H1 (cell line): ENCODE measurements at regions not wholly inside any gene's neighbourhood (a gene's known extent, or its start where the extent isn't known, plus 50 kb on each side); places are given as distances from the start of the nearest gene placed in this dataset.

Source experiments
- CTCF ChIA-PET: fragments of 300-600 bp; sonication (Branson Sonifier 250); formaldehyde crosslinking; loops from one replicate; lab custom pipeline; 2021; ENCODE audit not compliant: partially characterized antibody; lab: Charles Lee
- POLR2A ChIA-PET: fragments of 300-600 bp; sonication (Branson Sonifier 250); formaldehyde crosslinking; loops from one replicate; lab custom pipeline; 2021; ENCODE audit warnings: inconsistent platforms; ENCODE audit not compliant: partially characterized antibody; lab: Charles Lee
- DNase-seq, 2 experiments: peaks; one replicate each; pipeline versions ENCODE4 v3.0.0 to v3.0.0-alpha.2; 2010 to 2022; ENCODE audit warnings: low spot score in 2 of 2, low read depth in 1 of 2, mixed read lengths in 1 of 2
- FAIRE-seq: peaks from 2 replicates; lab custom pipeline; 2011; peaks lifted over from hg19 to GRCh38; lab: Jason Lieb, UNC
- H2AFZ ChIP-seq: 2 replicates; pipeline ENCODE4 v1.8.1; 2012; ENCODE audit warnings: low read length, inconsistent platforms
- H2AK5ac ChIP-seq: 2 replicates; pipeline ENCODE4 v1.6.1; 2013; ENCODE audit warnings: low read depth, low read length
- H2BK120ac ChIP-seq: replicated peaks from 2 replicates; pipeline ENCODE3; 2013; ENCODE audit warnings: low read depth, low read length, inconsistent platforms
- H2BK12ac ChIP-seq: 2 replicates; pipeline ENCODE4 v1.6.1; 2013; ENCODE audit warnings: low read depth, low read length
- H2BK15ac ChIP-seq: 2 replicates; pipeline ENCODE4 v1.6.1; 2013; ENCODE audit warnings: low read length
- H2BK20ac ChIP-seq: 2 replicates; pipeline ENCODE4 v1.6.1; 2013; ENCODE audit warnings: low read length
- H2BK5ac ChIP-seq: 2 replicates; pipeline ENCODE4 v1.6.1; 2013; ENCODE audit warnings: low read depth, low read length
- H3K14ac ChIP-seq: 2 replicates; pipeline ENCODE4 v1.6.1; 2013; ENCODE audit warnings: inconsistent platforms; ENCODE audit not compliant: insufficient read length
- H3K18ac ChIP-seq: 2 replicates; pipeline ENCODE4 v1.6.1; 2013; ENCODE audit warnings: low read length; ENCODE audit errors: extremely low read depth
- H3K23ac ChIP-seq: 2 replicates; pipeline ENCODE4 v1.6.1; 2013; ENCODE audit warnings: inconsistent platforms; ENCODE audit not compliant: insufficient read length
- H3K23me2 ChIP-seq: 2 replicates; pipeline ENCODE4 v1.6.1; 2013; ENCODE audit warnings: low read depth, low read length
- H3K27ac ChIP-seq: 2 replicates; pipeline ENCODE4 v1.6.1; 2011; ENCODE audit warnings: low read depth, low read length, inconsistent platforms
- H3K27me3 ChIP-seq, 4 experiments: replicated peaks in 1 of 4; 1 replicate in 1 of 4; 2 replicates in 3 of 4; pipeline versions ENCODE4 v1.6.1 to v1.8.1; 2011 to 2013; ENCODE audit warnings: low read length in 3 of 4, mild to moderate bottlenecking in 3 of 4, inconsistent platforms in 2 of 4, mixed read lengths in 2 of 4, moderate library complexity in 1 of 4; ENCODE audit not compliant: control insufficient read depth in 3 of 4, insufficient read depth in 3 of 4; ENCODE audit errors: extremely low read depth in 1 of 4
- H3K36me3 ChIP-seq, 4 experiments: 2 replicates each; pipeline versions ENCODE4 v1.6.1 to v1.8.1; 2011 to 2013; ENCODE audit warnings: mild to moderate bottlenecking in 4 of 4, low read length in 3 of 4, moderate library complexity in 2 of 4, control low read depth in 1 of 4, inconsistent platforms in 1 of 4; ENCODE audit not compliant: insufficient read depth in 4 of 4, control insufficient read depth in 2 of 4
- H3K4ac ChIP-seq: replicated peaks from 2 replicates; pipeline ENCODE3; 2013; ENCODE audit warnings: low read length, low read depth, mixed read lengths, inconsistent platforms; ENCODE audit not compliant: insufficient read length
- H3K4me1 ChIP-seq, 4 experiments: replicated peaks in 1 of 4; 1 replicate in 1 of 4; 2 replicates in 3 of 4; pipeline versions ENCODE4 v1.6.1 to v1.8.1; 2011 to 2013; ENCODE audit warnings: low read length in 3 of 4, inconsistent platforms in 2 of 4, mixed read lengths in 1 of 4; ENCODE audit not compliant: insufficient read depth in 4 of 4, control insufficient read depth in 3 of 4
- H3K4me2 ChIP-seq, 2 experiments: 2 replicates each; pipeline versions ENCODE4 v1.6.1 to v1.8.1; 2011 to 2013; ENCODE audit warnings: low read depth in 2 of 2, low read length in 2 of 2, control low read depth in 1 of 2, inconsistent platforms in 1 of 2, mild to moderate bottlenecking in 1 of 2; ENCODE audit not compliant: insufficient read depth in 1 of 2
- H3K4me3 ChIP-seq, 4 experiments: fragments of 200-600, 300-600 bp in 1 of 4; sonication (generic), shearing (Covaris generic), sonication (Bioruptor Twin) in 1 of 4; 2 replicates each; pipeline versions ENCODE4 v1.5.1 to v1.8.1; 2011 to 2016; ENCODE audit warnings: low read length in 4 of 4, low read depth in 3 of 4, control low read depth in 2 of 4, inconsistent platforms in 2 of 4, mild to moderate bottlenecking in 2 of 4, mixed read lengths in 1 of 4, moderate library complexity in 1 of 4; ENCODE audit not compliant: insufficient read depth in 2 of 4; ENCODE audit errors: extremely low read depth in 1 of 4
- H3K56ac ChIP-seq: replicated peaks from 2 replicates; pipeline ENCODE3; 2013; ENCODE audit warnings: low read depth, mild to moderate bottlenecking, mixed read lengths, low read length, inconsistent platforms; ENCODE audit not compliant: insufficient read length
- H3K79me1 ChIP-seq: 2 replicates; pipeline ENCODE4 v1.6.1; 2013; ENCODE audit warnings: low read depth, low read length, control low read depth
- H3K79me2 ChIP-seq, 2 experiments: 2 replicates each; pipeline versions ENCODE4 v1.6.1 to v1.8.1; 2012 to 2013; ENCODE audit warnings: low read length in 2 of 2, mild to moderate bottlenecking in 2 of 2, inconsistent platforms in 1 of 2; ENCODE audit not compliant: insufficient read depth in 2 of 2, control insufficient read depth in 1 of 2
- H3K9ac ChIP-seq, 4 experiments: replicated peaks in 1 of 4; 1 replicate in 1 of 4; 2 replicates in 3 of 4; pipeline versions ENCODE4 v1.6.1 to v1.8.1; 2011 to 2013; ENCODE audit warnings: low read depth in 3 of 4, low read length in 3 of 4, control low read depth in 2 of 4, mild to moderate bottlenecking in 2 of 4, moderate library complexity in 2 of 4, inconsistent platforms in 1 of 4; ENCODE audit errors: extremely low read depth in 1 of 4
- H3K9me3 ChIP-seq, 2 experiments: 2 replicates each; pipeline versions ENCODE4 v1.6.1 to v1.8.1; 2012 to 2013; ENCODE audit warnings: mild to moderate bottlenecking in 2 of 2, moderate library complexity in 2 of 2, control low read depth in 1 of 2, inconsistent platforms in 1 of 2, low read depth in 1 of 2, low read length in 1 of 2, mixed read lengths in 1 of 2; ENCODE audit not compliant: insufficient read depth in 2 of 2
- H4K20me1 ChIP-seq, 2 experiments: replicated peaks in 1 of 2; 2 replicates each; pipeline versions ENCODE3 to v1.8.1; 2011 to 2013; ENCODE audit warnings: inconsistent platforms in 2 of 2, low read length in 2 of 2, mild to moderate bottlenecking in 1 of 2; ENCODE audit not compliant: insufficient read depth in 2 of 2, control insufficient read depth in 1 of 2
- H4K5ac ChIP-seq: 2 replicates; pipeline ENCODE4 v1.6.1; 2013; ENCODE audit warnings: low read length, low read depth, mixed read lengths, inconsistent platforms; ENCODE audit not compliant: insufficient read length
- H4K8ac ChIP-seq: 2 replicates; pipeline ENCODE4 v1.8.0; 2013; ENCODE audit warnings: mild to moderate bottlenecking, moderate library complexity, low read length, inconsistent platforms; ENCODE audit not compliant: insufficient read depth; ENCODE audit errors: extremely low read depth
- H4K91ac ChIP-seq: replicated peaks from 2 replicates; pipeline ENCODE3; 2013; ENCODE audit warnings: low read length, mixed read lengths, inconsistent platforms; ENCODE audit not compliant: insufficient read length
- BACH1 ChIP-seq: IDR thresholded peaks from 2 replicates; pipeline ENCODE4 v1.6.1; 2012; ENCODE audit warnings: low read length, improper control_type of control experiment
- RFX5 ChIP-seq: IDR thresholded peaks from 2 replicates; pipeline ENCODE4 v1.6.1; 2011; ENCODE audit warnings: low read depth, low read length, improper control_type of control experiment, borderline replicate concordance

GRCh38 chr4:62899646-62900364, 1509.4 kb downstream of the TECRL start:
- H4K91ac ChIP-seq, result no peak overlapping the region
- H3K79me2 ChIP-seq, result no peaks in the 10 kb centered on the region
- H2BK5ac ChIP-seq, result no peak overlapping the region
- no peaks in the 10 kb centered on the region; a peak in 1 of 7 replicates for H3K4me1 ChIP-seq
- TF ChIP-seq BACH1 (no peak), RFX5 (no peak)
- no peak overlapping the region for H2AFZ ChIP-seq
- no peak overlapping the region for H3K9ac ChIP-seq
- H3K9me3 ChIP-seq, result no peaks in the 10 kb centered on the region
- H3K4me3 ChIP-seq, result no peak overlapping the region
- H4K8ac ChIP-seq, result no peak overlapping the region
- H2BK15ac ChIP-seq, result no peak overlapping the region
- FAIRE-seq (no peak), DNase-seq (no peak)
- H2BK12ac ChIP-seq, result no peak overlapping the region
- no peak overlapping the region for H3K18ac ChIP-seq
- no peak overlapping the region for H3K4ac ChIP-seq
- H3K79me1 ChIP-seq, result no peaks in the 10 kb centered on the region
- H3K14ac ChIP-seq, result no peak overlapping the region
- no peak overlapping the region for H2AK5ac ChIP-seq
- no peaks in the 10 kb centered on the region for H3K23me2 ChIP-seq
- no peak overlapping the region for H4K5ac ChIP-seq
- H3K4me2 ChIP-seq, result no peak overlapping the region
- no peak overlapping the region for H3K27ac ChIP-seq
- H4K20me1 ChIP-seq, result no peaks in the 10 kb centered on the region
- no peak overlapping the region for H2BK20ac ChIP-seq
- no peak overlapping the region for H3K23ac ChIP-seq
- no peak overlapping the region for H3K56ac ChIP-seq
- no peaks in the 10 kb centered on the region for H3K36me3 ChIP-seq
- ChIA-PET CTCF (interaction anchor here (0.6 to 2.0 kb wide), 3 partner anchors 16 to 690 kb away, joined by 3 to 7 read pairs (median 4); no protein-coding TSS in a partner anchor), POLR2A (no interaction called here)
- no peaks in the 10 kb centered on the region for H3K27me3 ChIP-seq
- no peak overlapping the region for H2BK120ac ChIP-seq
